HEK293 (cell line): ENCODE measurements at regions not wholly inside any gene's neighbourhood (a gene's known extent, or its start where the extent isn't known, plus 50 kb on each side); places are given as distances from the start of the nearest gene placed in this dataset.

Experiments used
- CTCF ChIA-PET: fragments of 350-600 bp; formaldehyde crosslinking; extraction: SDS; loops from one replicate; lab custom pipeline; 2021; ENCODE audit warnings: antibody characterized with exemption; lab: Yijun Ruan, JAX
- POLR2A ChIA-PET: fragments of 300-600 bp; formaldehyde crosslinking; extraction: SDS; loops from one replicate; lab custom pipeline; 2020; ENCODE audit warnings: antibody characterized with exemption, inconsistent platforms; lab: Yijun Ruan, JAX
- H3K27ac ChIP-seq: fragments of 200-500 bp; sonication (Bioruptor generic); 2 replicates; pipeline ENCODE4 v1.5.1; 2014; ENCODE audit warnings: low read depth, low read length, control low read depth, inconsistent platforms; ENCODE audit errors: extremely low read depth
- H3K36me3 ChIP-seq, 2 experiments: fragments of 200-500 bp in 1 of 2; sonication (Bioruptor generic) in 1 of 2; 1 replicate in 1 of 2; 2 replicates in 1 of 2; pipeline ENCODE4 v1.5.1; 2014 to 2017; ENCODE audit warnings: inconsistent platforms in 2 of 2, low read length in 2 of 2; ENCODE audit not compliant: control insufficient read depth in 2 of 2, insufficient read depth in 1 of 2
- H3K4me1 ChIP-seq: fragments of 200-500 bp; sonication (Bioruptor generic); 2 replicates; pipeline ENCODE4 v1.5.1; 2014; ENCODE audit warnings: mild to moderate bottlenecking, low read length, inconsistent platforms; ENCODE audit not compliant: control insufficient read depth, insufficient read depth
- H3K4me3 ChIP-seq: 2 replicates; pipeline ENCODE4 v1.5.1; 2011; ENCODE audit warnings: low read depth, mild to moderate bottlenecking, control low read depth, low read length, moderate library complexity
- H3K9me3 ChIP-seq: fragments of 200-500 bp; sonication (Bioruptor generic); 2 replicates; pipeline ENCODE4 v1.5.1; 2014; ENCODE audit warnings: low read depth, low read length, inconsistent platforms; ENCODE audit not compliant: control insufficient read depth, insufficient read depth
- FEZF1 ChIP-seq: fragments of 450-650 bp; formaldehyde crosslinking; IDR thresholded peaks from 2 replicates; pipeline ENCODE4 v1.5.1; 2016; ENCODE audit warnings: missing biosample characterization, missing genetic modification characterization
- PATZ1 ChIP-seq: fragments of 450-650 bp; formaldehyde crosslinking; IDR thresholded peaks from 2 replicates; pipeline ENCODE4 v1.5.1; 2016; ENCODE audit warnings: missing biosample characterization, missing genetic modification characterization
- PRDM4 ChIP-seq: fragments of 450-650 bp; formaldehyde crosslinking; IDR thresholded peaks from 2 replicates; pipeline ENCODE4 v1.5.1; 2017; ENCODE audit warnings: missing biosample characterization, missing genetic modification characterization
- TRIM28 ChIP-seq: IDR thresholded peaks from 2 replicates; pipeline ENCODE4 v1.6.1; 2011; ENCODE audit warnings: low read length, control low read depth, borderline replicate concordance
- YY2 ChIP-seq: fragments of 450-650 bp; formaldehyde crosslinking; IDR thresholded peaks from 2 replicates; pipeline ENCODE4 v1.5.1; 2016; ENCODE audit warnings: missing biosample characterization, missing genetic modification characterization
- ZNF140 ChIP-seq: fragments of 450-650 bp; formaldehyde crosslinking; IDR thresholded peaks from 2 replicates; pipeline ENCODE4 v1.5.1; 2016; ENCODE audit warnings: missing biosample characterization, missing genetic modification characterization
- ZNF146 ChIP-seq: fragments of 450-650 bp; formaldehyde crosslinking; IDR thresholded peaks from 2 replicates; pipeline ENCODE4 v1.5.1; 2016; ENCODE audit warnings: missing biosample characterization, missing genetic modification characterization
- ZNF184 ChIP-seq: fragments of 450-650 bp; IDR thresholded peaks from 2 replicates; pipeline ENCODE4 v1.5.1; 2018; ENCODE audit warnings: missing biosample characterization, mild to moderate bottlenecking, missing genetic modification characterization
- ZNF2 ChIP-seq: fragments of 450-650 bp; formaldehyde crosslinking; IDR thresholded peaks from 2 replicates; pipeline ENCODE4 v1.5.1; 2016; ENCODE audit warnings: missing biosample characterization, missing genetic modification characterization
- ZNF239 ChIP-seq: fragments of 450-650 bp; formaldehyde crosslinking; IDR thresholded peaks from 2 replicates; pipeline ENCODE4 v1.5.1; 2016; ENCODE audit warnings: missing biosample characterization, missing genetic modification characterization
- ZNF324 ChIP-seq: fragments of 450-650 bp; formaldehyde crosslinking; IDR thresholded peaks from 2 replicates; pipeline ENCODE4 v1.5.1; 2016; ENCODE audit warnings: missing biosample characterization, missing genetic modification characterization
- ZNF514 ChIP-seq: fragments of 450-650 bp; formaldehyde crosslinking; IDR thresholded peaks from 2 replicates; pipeline ENCODE4 v1.5.1; 2016; ENCODE audit warnings: missing biosample characterization, missing genetic modification characterization
- ZNF843 ChIP-seq: fragments of 450-650 bp; formaldehyde crosslinking; IDR thresholded peaks from 2 replicates; pipeline ENCODE4 v1.5.1; 2016; ENCODE audit warnings: missing biosample characterization, missing genetic modification characterization
- TF ChIP-seq, protein P1 (sequence below): fragments of 450-650 bp; formaldehyde crosslinking; IDR thresholded peaks from 2 replicates; pipeline ENCODE4 v1.5.1; 2016; ENCODE audit warnings: missing biosample characterization, missing genetic modification characterization, borderline replicate concordance
- TF ChIP-seq, protein P2 (sequence below): fragments of 450-650 bp; formaldehyde crosslinking; IDR thresholded peaks from 2 replicates; pipeline ENCODE4 v1.5.1; 2016; ENCODE audit warnings: missing biosample characterization, missing genetic modification characterization

GRCh38 chr1:108072776-108073175, 107.8 kb upstream of the VAV3 start:
- H3K36me3 ChIP-seq, result no peaks in the 10 kb centered on the region
- TF ChIP-seq ZNF2, result no peak
- TF ChIP-seq ZNF184, result no peak
- TF ChIP-seq ZNF146 (tag by site-specific recombination), result no peak
- no peak for TF ChIP-seq ZNF324 (tag by site-specific recombination)
- TF ChIP-seq, protein P1, sequence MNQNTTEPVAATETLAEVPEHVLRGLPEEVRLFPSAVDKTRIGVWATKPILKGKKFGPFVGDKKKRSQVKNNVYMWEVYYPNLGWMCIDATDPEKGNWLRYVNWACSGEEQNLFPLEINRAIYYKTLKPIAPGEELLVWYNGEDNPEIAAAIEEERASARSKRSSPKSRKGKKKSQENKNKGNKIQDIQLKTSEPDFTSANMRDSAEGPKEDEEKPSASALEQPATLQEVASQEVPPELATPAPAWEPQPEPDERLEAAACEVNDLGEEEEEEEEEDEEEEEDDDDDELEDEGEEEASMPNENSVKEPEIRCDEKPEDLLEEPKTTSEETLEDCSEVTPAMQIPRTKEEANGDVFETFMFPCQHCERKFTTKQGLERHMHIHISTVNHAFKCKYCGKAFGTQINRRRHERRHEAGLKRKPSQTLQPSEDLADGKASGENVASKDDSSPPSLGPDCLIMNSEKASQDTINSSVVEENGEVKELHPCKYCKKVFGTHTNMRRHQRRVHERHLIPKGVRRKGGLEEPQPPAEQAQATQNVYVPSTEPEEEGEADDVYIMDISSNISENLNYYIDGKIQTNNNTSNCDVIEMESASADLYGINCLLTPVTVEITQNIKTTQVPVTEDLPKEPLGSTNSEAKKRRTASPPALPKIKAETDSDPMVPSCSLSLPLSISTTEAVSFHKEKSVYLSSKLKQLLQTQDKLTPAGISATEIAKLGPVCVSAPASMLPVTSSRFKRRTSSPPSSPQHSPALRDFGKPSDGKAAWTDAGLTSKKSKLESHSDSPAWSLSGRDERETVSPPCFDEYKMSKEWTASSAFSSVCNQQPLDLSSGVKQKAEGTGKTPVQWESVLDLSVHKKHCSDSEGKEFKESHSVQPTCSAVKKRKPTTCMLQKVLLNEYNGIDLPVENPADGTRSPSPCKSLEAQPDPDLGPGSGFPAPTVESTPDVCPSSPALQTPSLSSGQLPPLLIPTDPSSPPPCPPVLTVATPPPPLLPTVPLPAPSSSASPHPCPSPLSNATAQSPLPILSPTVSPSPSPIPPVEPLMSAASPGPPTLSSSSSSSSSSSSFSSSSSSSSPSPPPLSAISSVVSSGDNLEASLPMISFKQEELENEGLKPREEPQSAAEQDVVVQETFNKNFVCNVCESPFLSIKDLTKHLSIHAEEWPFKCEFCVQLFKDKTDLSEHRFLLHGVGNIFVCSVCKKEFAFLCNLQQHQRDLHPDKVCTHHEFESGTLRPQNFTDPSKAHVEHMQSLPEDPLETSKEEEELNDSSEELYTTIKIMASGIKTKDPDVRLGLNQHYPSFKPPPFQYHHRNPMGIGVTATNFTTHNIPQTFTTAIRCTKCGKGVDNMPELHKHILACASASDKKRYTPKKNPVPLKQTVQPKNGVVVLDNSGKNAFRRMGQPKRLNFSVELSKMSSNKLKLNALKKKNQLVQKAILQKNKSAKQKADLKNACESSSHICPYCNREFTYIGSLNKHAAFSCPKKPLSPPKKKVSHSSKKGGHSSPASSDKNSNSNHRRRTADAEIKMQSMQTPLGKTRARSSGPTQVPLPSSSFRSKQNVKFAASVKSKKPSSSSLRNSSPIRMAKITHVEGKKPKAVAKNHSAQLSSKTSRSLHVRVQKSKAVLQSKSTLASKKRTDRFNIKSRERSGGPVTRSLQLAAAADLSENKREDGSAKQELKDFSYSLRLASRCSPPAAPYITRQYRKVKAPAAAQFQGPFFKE (tag by site-specific recombination), result no peak
- no peak for TF ChIP-seq TRIM28
- TF ChIP-seq, protein P2, sequence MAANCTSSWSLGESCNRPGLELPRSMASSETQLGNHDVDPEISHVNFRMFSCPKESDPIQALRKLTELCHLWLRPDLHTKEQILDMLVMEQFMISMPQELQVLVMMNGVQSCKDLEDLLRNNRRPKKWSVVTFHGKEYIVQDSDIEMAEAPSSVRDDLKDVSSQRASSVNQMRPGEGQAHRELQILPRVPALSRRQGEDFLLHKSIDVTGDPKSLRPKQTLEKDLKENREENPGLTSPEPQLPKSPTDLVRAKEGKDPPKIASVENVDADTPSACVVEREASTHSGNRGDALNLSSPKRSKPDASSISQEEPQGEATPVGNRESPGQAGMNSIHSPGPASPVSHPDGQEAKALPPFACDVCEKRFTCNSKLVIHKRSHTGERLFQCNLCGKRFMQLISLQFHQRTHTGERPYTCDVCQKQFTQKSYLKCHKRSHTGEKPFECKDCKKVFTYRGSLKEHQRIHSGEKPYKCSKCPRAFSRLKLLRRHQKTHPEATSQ (tag by site-specific recombination), result no peak
- TF ChIP-seq YY2 (tag by site-specific recombination), result no peak
- TF ChIP-seq ZNF140 (tag by site-specific recombination), result no peak
- TF ChIP-seq ZNF239 (tag by site-specific recombination), result no peak
- TF ChIP-seq ZNF843 (tag by site-specific recombination), result no peak
- TF ChIP-seq PATZ1 (tag by site-specific recombination), result no peak
- no peak for TF ChIP-seq ZNF514 (tag by site-specific recombination)
- no peak for TF ChIP-seq PRDM4 (tag by site-specific recombination)
- TF ChIP-seq FEZF1, result no peak
- no peak overlapping the region for H3K27ac ChIP-seq
- H3K4me1 ChIP-seq, result no peaks in the 10 kb centered on the region
- CTCF ChIA-PET, result interaction anchor here (0.7 to 0.9 kb wide), 2 partner anchors 28 to 642 kb away, joined by 3 to 4 read pairs; no protein-coding TSS in a partner anchor
- H3K9me3 ChIP-seq, result no peaks in the 10 kb centered on the region
- no peak overlapping the region for H3K4me3 ChIP-seq
- POLR2A ChIA-PET, result no interaction called here
